ENCODE measurements at regions not wholly inside any gene's neighbourhood (a gene's known extent, or its start where the extent isn't known, plus 50 kb on each side); places are given as distances from the start of the nearest gene placed in this dataset.

DNA sequence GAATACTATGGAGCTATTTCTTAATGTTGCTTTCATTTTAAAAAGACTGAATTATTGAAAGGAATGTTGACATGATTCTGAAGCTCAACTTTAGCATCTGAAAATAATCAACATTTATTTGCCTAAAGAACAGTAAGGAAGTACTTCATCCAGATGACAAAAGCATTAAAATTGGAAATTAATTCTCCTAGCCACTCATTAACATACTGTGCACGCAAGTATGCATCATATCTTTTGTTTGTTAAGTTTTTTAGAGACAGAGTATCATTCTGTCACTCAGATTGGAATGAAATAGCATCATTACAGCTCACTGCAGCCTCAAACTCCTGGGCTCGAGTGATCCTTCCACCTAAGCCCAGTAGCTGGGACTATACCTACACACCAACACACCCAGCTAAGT, 632.1 kb upstream of the ALCAM start:
- TF ChIP-seq, protein P1, sequence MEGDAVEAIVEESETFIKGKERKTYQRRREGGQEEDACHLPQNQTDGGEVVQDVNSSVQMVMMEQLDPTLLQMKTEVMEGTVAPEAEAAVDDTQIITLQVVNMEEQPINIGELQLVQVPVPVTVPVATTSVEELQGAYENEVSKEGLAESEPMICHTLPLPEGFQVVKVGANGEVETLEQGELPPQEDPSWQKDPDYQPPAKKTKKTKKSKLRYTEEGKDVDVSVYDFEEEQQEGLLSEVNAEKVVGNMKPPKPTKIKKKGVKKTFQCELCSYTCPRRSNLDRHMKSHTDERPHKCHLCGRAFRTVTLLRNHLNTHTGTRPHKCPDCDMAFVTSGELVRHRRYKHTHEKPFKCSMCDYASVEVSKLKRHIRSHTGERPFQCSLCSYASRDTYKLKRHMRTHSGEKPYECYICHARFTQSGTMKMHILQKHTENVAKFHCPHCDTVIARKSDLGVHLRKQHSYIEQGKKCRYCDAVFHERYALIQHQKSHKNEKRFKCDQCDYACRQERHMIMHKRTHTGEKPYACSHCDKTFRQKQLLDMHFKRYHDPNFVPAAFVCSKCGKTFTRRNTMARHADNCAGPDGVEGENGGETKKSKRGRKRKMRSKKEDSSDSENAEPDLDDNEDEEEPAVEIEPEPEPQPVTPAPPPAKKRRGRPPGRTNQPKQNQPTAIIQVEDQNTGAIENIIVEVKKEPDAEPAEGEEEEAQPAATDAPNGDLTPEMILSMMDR (IDR thresholded peaks at IDR 0.05; ENCODE audit: insufficient read depth, low read depth, low read length, missing control alignments) = no peak
- no peak for DNase-seq (ENCODE audit: low read depth)
- no peak overlapping the region for H3K4me3 ChIP-seq (ENCODE audit: low read length)

DNA sequence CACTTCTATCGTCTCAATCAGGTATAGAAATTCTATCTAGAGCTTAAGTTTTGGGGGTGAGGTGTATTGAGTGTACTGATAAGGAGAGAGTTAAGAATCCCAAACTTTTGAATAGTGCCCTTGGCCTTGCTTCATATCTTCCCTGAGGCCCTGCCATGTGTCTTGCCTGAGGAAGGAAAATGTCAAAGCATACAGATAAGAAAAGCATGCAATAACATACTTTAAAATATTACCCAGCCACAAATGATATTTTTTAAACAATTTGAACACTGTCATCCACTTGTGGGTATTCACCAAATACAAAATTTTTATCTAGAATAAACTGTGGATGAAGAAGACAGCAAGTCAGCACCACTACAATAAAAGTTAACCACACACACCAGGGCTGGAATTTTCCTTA, 631.0 kb upstream of the ALCAM start:
- TF ChIP-seq, protein P1 (IDR thresholded peaks at IDR 0.05; ENCODE audit: insufficient read depth, low read depth, low read length, missing control alignments) = no peak
- no peak for DNase-seq (ENCODE audit: low read depth)
- H3K4me3 ChIP-seq (ENCODE audit: low read length) = no peak overlapping the region

DNA sequence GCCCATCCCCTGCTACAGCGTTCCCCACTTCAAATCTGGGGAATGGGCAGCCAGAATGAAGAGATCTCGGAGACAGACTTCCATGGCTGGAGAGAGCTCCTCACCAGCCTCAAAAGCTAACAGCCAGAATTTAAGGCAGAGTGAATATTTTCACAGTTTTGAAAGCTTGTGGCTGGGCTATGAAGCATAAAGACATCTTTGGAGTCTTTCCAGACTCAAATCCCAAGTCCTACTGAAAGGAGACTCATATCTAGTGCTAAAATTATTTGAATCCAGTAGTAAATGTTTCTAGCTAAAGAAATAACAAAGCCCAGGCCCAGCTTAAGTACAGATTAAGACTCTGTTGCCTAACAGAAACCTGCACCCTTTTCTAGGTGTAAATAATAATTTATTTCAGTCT, 628.4 kb upstream of the ALCAM start:
- no peak for DNase-seq (ENCODE audit: low read depth)
- H3K4me3 ChIP-seq (ENCODE audit: low read length) = no peak overlapping the region
- TF ChIP-seq, protein P1 (IDR thresholded peaks at IDR 0.05; ENCODE audit: insufficient read depth, low read depth, low read length, missing control alignments) = no peak

DNA sequence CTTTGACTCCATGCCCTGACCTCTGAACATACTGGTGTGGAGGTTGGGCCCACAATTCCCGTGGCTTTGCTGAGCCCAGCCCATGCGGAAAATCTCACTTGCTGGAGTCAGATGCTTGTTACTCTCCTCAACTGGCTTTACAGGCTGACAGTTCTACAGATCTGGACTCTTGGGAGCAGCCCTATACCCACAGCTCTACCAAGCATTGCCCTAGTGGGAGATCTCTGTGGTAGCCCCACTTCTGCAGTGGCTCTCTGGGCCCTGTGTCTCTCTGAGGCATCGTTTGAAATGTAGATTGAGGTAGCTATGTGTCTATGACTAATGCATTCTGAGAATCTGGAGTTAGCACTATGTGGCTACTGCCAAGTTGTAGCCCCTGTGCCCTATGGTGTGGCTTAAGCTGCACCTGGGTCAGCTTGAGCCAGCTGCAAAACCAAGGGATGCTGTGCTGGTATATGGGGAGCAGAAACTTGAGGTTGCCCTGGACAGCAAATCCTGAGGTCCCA, 625.8 kb upstream of the ALCAM start:
- no peak for DNase-seq (ENCODE audit: low read depth)
- no peak overlapping the region for H3K4me3 ChIP-seq (ENCODE audit: low read length)
- TF ChIP-seq, protein P1 (IDR thresholded peaks at IDR 0.05; ENCODE audit: insufficient read depth, low read depth, low read length, missing control alignments) = no peak

DNA sequence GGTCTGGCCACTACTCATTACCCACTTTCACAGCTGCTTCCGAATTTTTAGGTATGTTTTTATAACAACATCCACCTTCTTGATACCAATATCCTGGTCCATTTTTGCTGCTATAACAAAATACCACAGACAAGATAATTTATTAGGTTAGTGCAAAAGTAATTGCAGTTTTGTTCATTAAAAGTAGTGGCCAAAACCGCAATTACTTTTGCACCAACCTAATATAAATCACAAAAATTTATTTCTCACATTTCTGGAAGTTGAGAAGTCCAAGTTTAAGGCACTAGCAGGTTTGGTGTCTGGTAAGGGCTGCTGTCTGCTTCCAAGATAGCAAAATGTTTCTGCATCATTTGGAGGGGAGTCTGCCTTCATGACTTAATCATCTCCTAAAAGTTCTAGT, 624.7 kb upstream of the ALCAM start:
- no peak overlapping the region for H3K4me3 ChIP-seq (ENCODE audit: low read length)
- TF ChIP-seq, protein P1 (IDR thresholded peaks at IDR 0.05; ENCODE audit: insufficient read depth, low read depth, low read length, missing control alignments) = no peak
- no peak for DNase-seq (ENCODE audit: low read depth)

DNA sequence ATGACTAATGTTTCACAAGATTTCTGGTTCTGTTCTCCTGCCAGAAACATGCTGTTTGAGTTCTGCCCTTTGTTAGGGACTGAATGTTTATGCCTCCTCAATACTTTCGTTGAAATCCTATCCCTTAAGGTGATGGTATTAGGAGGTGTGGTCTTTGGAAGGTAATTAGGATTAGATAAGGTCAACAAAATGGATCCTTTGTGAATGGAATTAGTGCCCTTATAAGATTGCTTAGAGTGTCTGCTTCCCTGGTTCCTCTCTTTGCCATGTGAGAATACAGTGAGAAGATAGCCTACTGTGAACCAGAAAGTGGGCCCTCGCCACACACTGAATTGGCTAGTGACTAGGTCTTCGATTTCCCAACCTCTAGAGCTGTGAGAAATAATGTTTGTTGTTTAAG, 621.4 kb upstream of the ALCAM start:
- H3K4me3 ChIP-seq (ENCODE audit: low read length) = no peak overlapping the region
- no peak for DNase-seq (ENCODE audit: low read depth)
- TF ChIP-seq, protein P1 (IDR thresholded peaks at IDR 0.05; ENCODE audit: insufficient read depth, low read depth, low read length, missing control alignments) = no peak

DNA sequence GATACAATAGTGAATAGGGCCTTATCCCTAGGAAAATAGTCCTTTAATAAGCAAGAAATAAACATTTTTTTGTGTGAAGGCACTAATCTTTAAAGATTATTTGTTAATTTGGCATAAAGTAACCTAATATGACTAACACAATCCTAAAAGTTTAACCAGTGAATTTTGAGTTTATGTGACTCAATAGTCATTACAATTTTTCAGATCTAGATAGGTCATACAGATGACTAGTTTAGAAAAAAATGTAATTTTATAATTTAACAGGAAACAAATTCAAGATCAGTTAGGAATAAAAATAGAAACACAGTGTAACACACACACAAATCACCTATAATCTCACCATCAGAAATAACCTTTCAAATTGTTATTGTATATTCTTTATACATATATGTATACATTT, 620.7 kb upstream of the ALCAM start:
- no peak overlapping the region for H3K4me3 ChIP-seq (ENCODE audit: low read length)
- TF ChIP-seq, protein P1 (IDR thresholded peaks at IDR 0.05; ENCODE audit: insufficient read depth, low read depth, low read length, missing control alignments) = no peak
- no peak for DNase-seq (ENCODE audit: low read depth)
